Activated naive CD4-positive, alpha-beta T cell treated with Interleukin-2 at 50 U/mL for 16 hours (primary cell): ENCODE measurements at regions not wholly inside any gene's neighbourhood (a gene's known extent, or its start where the extent isn't known, plus 50 kb on each side); places are given as distances from the start of the nearest gene placed in this dataset.
"Not testable (repeated sequence)": the region's sequence is repeated elsewhere in the genome, so short reads cannot be mapped to it uniquely, and the experiment has no call there.

Experiments
- DNase-seq: peaks from one replicate; pipeline ENCODE4 v3.0.0-alpha.2; 2020

GRCh38 chr2:16069933-16070647 lies 129.7 kb downstream of the MYCN start:
- DNase-seq = no peak

- no peak for DNase-seq
Observed at GRCh38 chr2:16069663-16069932, 129.2 kb downstream of the MYCN start.

GRCh38 chr2:16068552-16068940 lies 128.2 kb downstream of the MYCN start:
- no peak for DNase-seq

- no peak for DNase-seq
Observed at GRCh38 chr2:16067866-16068551, 127.7 kb downstream of the MYCN start.

- no peak for DNase-seq
Observed at GRCh38 chr2:16067444-16067843, 127.1 kb downstream of the MYCN start.

- DNase-seq = no peak
Observed at GRCh38 chr2:16067037-16067406, 126.7 kb downstream of the MYCN start.

GRCh38 chr2:16066261-16067036 lies 126.1 kb downstream of the MYCN start:
- DNase-seq = no peak

- not testable (repeated sequence) for DNase-seq
Observed at GRCh38 chr2:16065272-16066069, 125.1 kb downstream of the MYCN start.

GRCh38 chr2:16064745-16065144 lies 124.4 kb downstream of the MYCN start:
- no peak for DNase-seq

GRCh38 chr2:16063955-16064633 lies 123.7 kb downstream of the MYCN start:
- no peak for DNase-seq

GRCh38 chr2:16063251-16063850 lies 123.0 kb downstream of the MYCN start:
- no peak for DNase-seq

GRCh38 chr2:16062471-16063250 lies 122.3 kb downstream of the MYCN start:
- no peak for DNase-seq

GRCh38 chr2:16061441-16062217 lies 121.3 kb downstream of the MYCN start:
- DNase-seq = no peak

GRCh38 chr2:16060936-16061338 lies 120.6 kb downstream of the MYCN start:
- DNase-seq = no peak

- no peak for DNase-seq
Observed at GRCh38 chr2:16060125-16060935, 120.0 kb downstream of the MYCN start.

- DNase-seq = no peak
Observed at GRCh38 chr2:16059393-16060016, 119.2 kb downstream of the MYCN start.

GRCh38 chr2:16058747-16059358 lies 118.5 kb downstream of the MYCN start:
- DNase-seq = no peak

GRCh38 chr2:16058256-16058655 lies 117.9 kb downstream of the MYCN start:
- no peak for DNase-seq

GRCh38 chr2:16057661-16058060 lies 117.3 kb downstream of the MYCN start:
- DNase-seq = no peak
